OCI-LY3 (cell line): ENCODE measurements at regions not wholly inside any gene's neighbourhood (a gene's known extent, or its start where the extent isn't known, plus 50 kb on each side); places are given as distances from the start of the nearest gene placed in this dataset.

Experiments used
- H2AFZ ChIP-seq: fragments of 200-600, 300-600 bp; shearing (Covaris generic); 2 replicates; pipeline ENCODE4 v1.6.0; 2014; ENCODE audit warnings: antibody characterized with exemption, low read depth, low read length
- H3K27ac ChIP-seq: fragments of 200-600, 300-600 bp; sonication (generic); 2 replicates; pipeline ENCODE4 v1.5.1; 2014; ENCODE audit warnings: mild to moderate bottlenecking, low read length, moderate library complexity, mixed read lengths
- H3K27me3 ChIP-seq: fragments of 200-600, 300-600 bp; sonication (generic); 2 replicates; pipeline ENCODE4 v1.6.1; 2014; ENCODE audit warnings: low read depth, low read length, mixed read lengths
- H3K36me3 ChIP-seq: fragments of 200-600, 300-600 bp; sonication (generic); replicated peaks from 2 replicates; pipeline ENCODE3; 2014; ENCODE audit warnings: low read depth, low read length, mixed read lengths
- H3K4me1 ChIP-seq: fragments of 300-600, 200-600 bp; sonication (generic); 2 replicates; pipeline ENCODE4 v1.6.1; 2014; ENCODE audit warnings: low read length, mixed read lengths
- H3K4me2 ChIP-seq: fragments of 200-600, 300-600 bp; sonication (generic); 2 replicates; pipeline ENCODE4 v1.6.1; 2014; ENCODE audit warnings: low read length, mixed read lengths
- H3K4me3 ChIP-seq: fragments of 300-600, 200-600 bp; sonication (generic); 2 replicates; pipeline ENCODE4 v1.5.1; 2014; ENCODE audit warnings: antibody characterized with exemption, mild to moderate bottlenecking, low read length, moderate library complexity
- H3K79me2 ChIP-seq: fragments of 300-600, 200-600 bp; shearing (Covaris generic); 2 replicates; pipeline ENCODE4 v1.6.1; 2014; ENCODE audit warnings: mild to moderate bottlenecking, low read length, mixed read lengths
- H3K9ac ChIP-seq: fragments of 300-600, 200-600 bp; shearing (Covaris generic); 2 replicates; pipeline ENCODE4 v1.6.0; 2014; ENCODE audit warnings: mild to moderate bottlenecking, low read length, moderate library complexity
- H3K9me3 ChIP-seq: fragments of 200-600, 300-600 bp; shearing (Covaris generic); 2 replicates; pipeline ENCODE4 v1.6.1; 2014; ENCODE audit warnings: low read length, mixed read lengths; ENCODE audit not compliant: insufficient read depth
- H4K20me1 ChIP-seq: fragments of 200-600, 300-600 bp; sonication (generic); 2 replicates; pipeline ENCODE4 v1.6.1; 2016; ENCODE audit warnings: low read length, mixed read lengths; ENCODE audit not compliant: insufficient read depth
- CTCF ChIP-seq: fragments of 200-600, 300-600 bp; sonication (generic); IDR thresholded peaks from 2 replicates; pipeline ENCODE4 v1.5.1; 2014; ENCODE audit warnings: antibody characterized with exemption, low read length, low read depth
- EZH2phosphoT487 ChIP-seq: fragments of 200-600 bp; shearing (Covaris generic); IDR thresholded peaks from 2 replicates; pipeline ENCODE4 v1.6.1; 2018; ENCODE audit warnings: antibody characterized with exemption, mixed run types, low read depth

GRCh38 chr16:80318107-80318506 lies 222.7 kb upstream of the DYNLRB2 start:
- no peak overlapping the region for H3K27ac ChIP-seq
- H3K9ac ChIP-seq = no peak overlapping the region
- H3K79me2 ChIP-seq = no peaks in the 10 kb centered on the region
- no peaks in the 10 kb centered on the region for H3K4me1 ChIP-seq
- no peak overlapping the region for H2AFZ ChIP-seq
- no peak overlapping the region for H3K4me2 ChIP-seq
- H4K20me1 ChIP-seq = no peaks in the 10 kb centered on the region
- TF ChIP-seq EZH2phosphoT487 = no peak
- TF ChIP-seq CTCF = no peak
- no peak overlapping the region for H3K4me3 ChIP-seq
- H3K36me3 ChIP-seq = no peaks in the 10 kb centered on the region
- H3K27me3 ChIP-seq = no peaks in the 10 kb centered on the region
- no peaks in the 10 kb centered on the region for H3K9me3 ChIP-seq

GRCh38 chr16:80317599-80318037 lies 223.2 kb upstream of the DYNLRB2 start:
- Histone ChIP-seq H3K9ac (no peak overlapping the region), H3K4me1 (no peaks in the 10 kb centered on the region), H3K79me2 (no peaks in the 10 kb centered on the region), H3K4me3 (no peak overlapping the region), H4K20me1 (no peaks in the 10 kb centered on the region), H3K9me3 (no peaks in the 10 kb centered on the region), H3K27ac (no peak overlapping the region), H2AFZ (no peak overlapping the region), H3K4me2 (no peak overlapping the region), H3K36me3 (no peaks in the 10 kb centered on the region), H3K27me3 (no peaks in the 10 kb centered on the region)
- TF ChIP-seq CTCF = no peak
- TF ChIP-seq EZH2phosphoT487 = no peak

GRCh38 chr16:80317116-80317515 lies 223.7 kb upstream of the DYNLRB2 start:
- no peak overlapping the region for H3K27ac ChIP-seq
- no peaks in the 10 kb centered on the region for H3K27me3 ChIP-seq
- H3K79me2 ChIP-seq = no peaks in the 10 kb centered on the region
- H3K4me3 ChIP-seq = no peak overlapping the region
- H3K9me3 ChIP-seq = no peaks in the 10 kb centered on the region
- no peak overlapping the region for H2AFZ ChIP-seq
- no peaks in the 10 kb centered on the region for H4K20me1 ChIP-seq
- H3K4me2 ChIP-seq = no peak overlapping the region
- H3K4me1 ChIP-seq = no peaks in the 10 kb centered on the region
- no peak for TF ChIP-seq CTCF
- TF ChIP-seq EZH2phosphoT487 = no peak
- no peak overlapping the region for H3K9ac ChIP-seq
- no peaks in the 10 kb centered on the region for H3K36me3 ChIP-seq

- no peaks in the 10 kb centered on the region for H3K79me2 ChIP-seq
- H3K27me3 ChIP-seq = no peaks in the 10 kb centered on the region
- H4K20me1 ChIP-seq = no peaks in the 10 kb centered on the region
- H3K4me1 ChIP-seq = no peaks in the 10 kb centered on the region
- H3K4me3 ChIP-seq = no peak overlapping the region
- H3K9ac ChIP-seq = no peak overlapping the region
- H3K9me3 ChIP-seq = no peaks in the 10 kb centered on the region
- H3K27ac ChIP-seq = no peak overlapping the region
- H3K4me2 ChIP-seq = no peak overlapping the region
- H3K36me3 ChIP-seq = no peaks in the 10 kb centered on the region
- no peak overlapping the region for H2AFZ ChIP-seq
- no peak for TF ChIP-seq CTCF
- no peak for TF ChIP-seq EZH2phosphoT487
Observed at GRCh38 chr16:80314042-80314441, 226.8 kb upstream of the DYNLRB2 start.
